HL-60 (cell line): ENCODE measurements at regions not wholly inside any gene's neighbourhood (a gene's known extent, or its start where the extent isn't known, plus 50 kb on each side); places are given as distances from the start of the nearest gene placed in this dataset.

ENCODE experiments used
- DNase-seq, 2 experiments: peaks; one replicate each; pipeline ENCODE4 v3.0.0-alpha.2; 2010 to 2020; ENCODE audit warnings: low read depth in 1 of 2, low spot score in 1 of 2
- H3K27ac ChIP-seq: fragments of 250-450 bp; sonication (Bioruptor Pico); replicated peaks from 2 replicates; pipeline ENCODE4 v1.5.1; 2020; ENCODE audit warnings: mild to moderate bottlenecking, moderate library complexity
- H3K27me3 ChIP-seq: fragments of 250-450 bp; sonication (Bioruptor Pico); 2 replicates; pipeline ENCODE4 v1.5.1; 2021; ENCODE audit warnings: mild to moderate bottlenecking, moderate library complexity; ENCODE audit not compliant: insufficient read depth, poor library complexity, severe bottlenecking
- H3K4me3 ChIP-seq: replicated peaks from 2 replicates; pipeline ENCODE4 v1.5.1; 2011; ENCODE audit warnings: mild to moderate bottlenecking, control low read depth, low read length; ENCODE audit not compliant: insufficient read depth
- CTCF ChIP-seq: IDR thresholded peaks from one replicate; pipeline ENCODE4 v1.5.1; 2011; ENCODE audit warnings: low read length, control low read depth, inconsistent platforms; ENCODE audit not compliant: insufficient read depth
- GABPA ChIP-seq: IDR thresholded peaks from 2 replicates; pipeline ENCODE4 v1.6.1; 2012; ENCODE audit warnings: low read depth
- POLR2AphosphoS5 ChIP-seq: IDR thresholded peaks from 2 replicates; pipeline ENCODE4 v1.6.1; 2012; ENCODE audit warnings: low read depth
- REST ChIP-seq: IDR thresholded peaks from 2 replicates; pipeline ENCODE4 v1.6.1; 2012; ENCODE audit warnings: low read depth; ENCODE audit not compliant: insufficient replicate concordance
- SPI1 ChIP-seq: IDR thresholded peaks from 2 replicates; pipeline ENCODE4 v1.6.1; 2012; ENCODE audit warnings: low read depth, mild to moderate bottlenecking, borderline replicate concordance

- TF ChIP-seq CTCF (no peak), GABPA (no peak), POLR2AphosphoS5 (no peak), SPI1 (no peak), REST (no peak)
- no peaks in the 10 kb centered on the region for H3K27me3 ChIP-seq
- no peak overlapping the region for H3K27ac ChIP-seq
- H3K4me3 ChIP-seq, result no peak overlapping the region
- DNase-seq, result no peak
Observed at GRCh38 chr22:23513133-23513532, 67.0 kb downstream of the IGLL1 start.

- no peak overlapping the region for H3K4me3 ChIP-seq
- no peak for DNase-seq
- no peak overlapping the region for H3K27ac ChIP-seq
- H3K27me3 ChIP-seq, result no peaks in the 10 kb centered on the region
- TF ChIP-seq SPI1 (no peak), GABPA (no peak), CTCF (no peak)
Observed at GRCh38 chr22:23512721-23513120, 67.4 kb downstream of the IGLL1 start.

GRCh38 chr22:23512348-23512705 is 67.8 kb downstream of the IGLL1 start:
- DNase-seq, result no peak
- H3K27ac ChIP-seq, result no peak overlapping the region
- H3K4me3 ChIP-seq, result no peak overlapping the region
- TF ChIP-seq CTCF, result no peak
- TF ChIP-seq SPI1, result no peak
- TF ChIP-seq GABPA, result no peak
- no peak for TF ChIP-seq POLR2AphosphoS5
- no peak for TF ChIP-seq REST
- H3K27me3 ChIP-seq, result no peaks in the 10 kb centered on the region

GRCh38 chr22:23511627-23512347 is 68.3 kb downstream of the IGLL1 start:
- TF ChIP-seq REST, result no peak
- TF ChIP-seq CTCF, result no peak
- no peak for TF ChIP-seq SPI1
- no peak for TF ChIP-seq POLR2AphosphoS5
- TF ChIP-seq GABPA, result no peak
- Histone ChIP-seq H3K27me3 (no peaks in the 10 kb centered on the region), H3K4me3 (no peak overlapping the region), H3K27ac (no peak overlapping the region)
- no peak for DNase-seq
